D721Med (cell line): ENCODE measurements at regions not wholly inside any gene's neighbourhood (a gene's known extent, or its start where the extent isn't known, plus 50 kb on each side); places are given as distances from the start of the nearest gene placed in this dataset.

ENCODE experiments used
- DNase-seq: peaks from one replicate; pipeline ENCODE4 v3.0.0; 2011; ENCODE audit warnings: low spot score; ENCODE audit not compliant: insufficient read length
- FAIRE-seq: peaks from 2 replicates; lab custom pipeline; 2011; peaks lifted over from hg19 to GRCh38; lab: Jason Lieb, UNC
- CTCF ChIP-seq: IDR thresholded peaks from 2 replicates; pipeline ENCODE4 v1.5.1; 2012; ENCODE audit warnings: mild to moderate bottlenecking, control low read depth; ENCODE audit not compliant: insufficient read depth; ENCODE audit errors: missing control alignments

- DNase-seq (no peak), FAIRE-seq (no peak)
- TF ChIP-seq CTCF = no peak
Measured at GRCh38 chr12:24418157-24418556, 468.7 kb upstream of the SOX5 start.

DNA sequence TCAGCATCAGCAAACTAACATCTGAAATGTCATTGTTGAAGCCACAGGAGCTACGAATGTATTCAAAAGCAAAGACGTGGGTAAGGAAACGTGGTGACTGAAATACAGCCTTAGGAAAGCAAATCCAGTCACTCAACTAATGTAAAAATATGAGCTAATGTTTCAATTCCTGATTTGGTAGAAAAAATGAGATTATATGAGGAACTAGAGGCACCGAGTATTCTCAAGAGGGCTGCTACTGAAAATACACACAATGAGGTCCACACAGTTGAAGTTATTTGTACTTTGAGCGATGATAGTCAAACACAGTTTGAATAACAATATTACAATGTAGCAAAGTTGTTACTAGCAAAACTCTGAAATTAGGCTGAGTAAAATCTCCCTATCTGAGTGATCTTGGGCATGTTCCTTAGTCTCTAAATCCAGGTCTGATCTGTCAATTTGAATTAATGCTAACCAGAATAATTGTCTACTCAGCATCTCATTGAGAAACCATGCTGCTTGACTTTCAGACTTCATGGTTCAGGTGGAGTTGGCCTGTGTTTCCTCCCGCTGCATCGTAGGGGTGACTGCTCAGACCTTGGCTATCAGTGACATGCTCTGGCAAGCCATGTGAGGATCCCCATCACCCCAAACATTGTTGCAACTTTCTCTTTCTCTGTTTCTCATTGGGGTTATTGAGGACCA, 467.1 kb upstream of the SOX5 start:
- FAIRE-seq (no peak), DNase-seq (no peak)
- no peak for TF ChIP-seq CTCF

- no peak for FAIRE-seq
- no peak for DNase-seq
- TF ChIP-seq CTCF = no peak
Measured at GRCh38 chr12:24415934-24416333, 466.5 kb upstream of the SOX5 start.

- TF ChIP-seq CTCF = no peak
- DNase-seq (no peak), FAIRE-seq (no peak)
Measured at GRCh38 chr12:24414480-24414879, 465.0 kb upstream of the SOX5 start.

DNA sequence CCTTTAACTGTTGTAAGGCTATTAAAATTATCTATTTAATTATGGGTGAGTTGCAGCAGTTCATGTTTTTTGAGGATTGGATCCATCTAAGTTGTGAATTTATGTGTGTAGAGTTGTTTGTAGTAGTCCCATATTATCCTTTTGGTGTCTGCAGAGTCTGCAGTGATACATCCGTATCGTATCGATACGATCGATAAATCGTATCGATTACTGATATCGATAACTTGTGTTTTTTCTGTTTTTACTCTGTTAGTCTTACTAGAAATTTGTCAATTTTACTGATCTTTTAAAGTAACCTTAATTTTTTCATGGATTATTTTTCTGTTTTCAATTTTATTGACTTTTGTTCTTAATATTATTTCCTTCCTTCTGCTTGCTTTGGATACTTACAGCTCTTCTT, 462.5 kb upstream of the SOX5 start:
- peak; percentile 64 for FAIRE-seq
- TF ChIP-seq CTCF = no peak
- DNase-seq = no peak

DNA sequence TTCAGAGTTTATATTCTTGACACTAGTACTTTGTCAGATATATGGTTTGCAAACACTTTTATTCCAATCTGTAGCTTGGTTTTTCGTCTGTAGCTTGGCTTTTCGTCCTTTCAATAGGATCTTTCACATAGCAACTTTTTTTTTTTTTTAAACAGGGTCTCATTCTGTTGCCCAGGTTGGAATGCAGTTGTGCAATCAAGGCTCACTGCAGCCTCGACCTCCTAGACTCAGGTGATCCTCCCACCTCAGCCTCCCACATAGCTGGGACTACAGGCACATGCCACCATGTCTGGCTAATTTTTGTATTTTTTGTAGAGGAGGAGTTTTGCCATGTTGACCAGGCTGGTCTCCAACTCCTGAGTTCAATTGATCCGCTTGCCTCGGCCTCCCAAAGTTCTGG, 460.4 kb upstream of the SOX5 start:
- no peak for FAIRE-seq
- DNase-seq = no peak
- no peak for TF ChIP-seq CTCF

DNA sequence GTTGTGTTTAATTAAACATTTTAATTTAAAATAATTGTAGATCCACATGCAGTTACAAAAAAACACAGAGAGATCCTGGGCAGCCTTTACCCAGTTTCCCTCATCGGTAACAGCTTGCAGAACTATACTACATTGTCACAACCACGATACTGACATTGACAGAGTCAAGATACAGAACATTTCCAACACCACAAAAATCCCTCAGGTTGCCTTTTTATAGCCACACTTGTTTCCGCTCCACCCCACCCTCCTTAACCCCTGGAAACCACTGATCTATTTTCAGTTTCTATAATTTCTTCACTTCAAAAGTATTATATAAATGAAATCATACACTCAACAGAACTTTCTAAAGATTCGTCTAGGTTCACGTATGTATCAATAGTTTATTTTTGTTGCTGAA, 458.8 kb upstream of the SOX5 start:
- no peak for FAIRE-seq
- no peak for TF ChIP-seq CTCF

More for the DNA sequence above, 458.8 kb upstream of the SOX5 start:
- no peak for DNase-seq
